Panc1 (cell line): ENCODE measurements at regions not wholly inside any gene's neighbourhood (a gene's known extent, or its start where the extent isn't known, plus 50 kb on each side); places are given as distances from the start of the nearest gene placed in this dataset.

Experiments used
- ATAC-seq: fragments of 200-7000 bp; cut with Tn5 transposase; 2 replicates; pipeline ENCODE4 v1.9.1; 2020; ENCODE audit warnings: mild to moderate bottlenecking, moderate library complexity
- BruUV-seq: library from RNA; stranded (reverse); fragments of 400-500 nt; replicated peaks from 2 replicates; lab custom pipeline; 2021; lab: Mats Ljungman, UMichigan
- CTCF ChIA-PET: fragments of 300-600 bp; sonication (Branson Sonifier 250); formaldehyde crosslinking; loops from one replicate; lab custom pipeline; 2022; ENCODE audit warnings: antibody characterized with exemption; lab: Charles Lee
- POLR2A ChIA-PET: fragments of 300-600 bp; sonication (Branson Sonifier 250); formaldehyde crosslinking; loops from one replicate; lab custom pipeline; 2022; ENCODE audit warnings: antibody characterized with exemption; lab: Charles Lee
- DNase-seq: peaks from one replicate; pipeline ENCODE4 v3.0.0-alpha.2; 2010; ENCODE audit warnings: low read depth, low spot score
- H3K27ac ChIP-seq: 2 replicates; pipeline ENCODE4 v1.5.1; 2011; ENCODE audit warnings: mild to moderate bottlenecking, low read length, inconsistent platforms
- H3K27me3 ChIP-seq: fragments of 200-500 bp; sonication (Bioruptor generic); 2 replicates; pipeline ENCODE4 v1.6.0; 2014; ENCODE audit warnings: low read length, inconsistent platforms; ENCODE audit not compliant: control insufficient read depth, insufficient read depth
- H3K36me3 ChIP-seq: fragments of 200-500 bp; sonication (Bioruptor generic); 2 replicates; pipeline ENCODE4 v1.5.1; 2014; ENCODE audit warnings: inconsistent platforms, mild to moderate bottlenecking, low read length, moderate library complexity; ENCODE audit not compliant: control insufficient read depth, insufficient read depth
- H3K4me1 ChIP-seq: 2 replicates; pipeline ENCODE4 v1.5.1; 2011; ENCODE audit warnings: inconsistent platforms, mild to moderate bottlenecking, low read length, moderate library complexity; ENCODE audit not compliant: control insufficient read depth, insufficient read depth
- H3K4me3 ChIP-seq, 2 experiments: 2 replicates each; pipeline ENCODE4 v1.5.1; 2011 to 2012; ENCODE audit warnings: low read depth in 2 of 2, low read length in 2 of 2, mild to moderate bottlenecking in 2 of 2, inconsistent platforms in 1 of 2, moderate library complexity in 1 of 2
- H3K9me3 ChIP-seq: fragments of 200-500 bp; sonication (Bioruptor generic); 2 replicates; pipeline ENCODE4 v1.5.1; 2014; ENCODE audit warnings: low read depth, mild to moderate bottlenecking, inconsistent platforms, low read length, moderate library complexity; ENCODE audit not compliant: control insufficient read depth, insufficient read depth
- CTCF ChIP-seq: fragments of 450-650 bp; IDR thresholded peaks from 2 replicates; pipeline ENCODE4 v1.5.1; 2017; ENCODE audit warnings: mild to moderate bottlenecking
- POLR2AphosphoS5 ChIP-seq: IDR thresholded peaks from 2 replicates; pipeline ENCODE4 v1.6.1; 2012; ENCODE audit warnings: mild to moderate bottlenecking, low read depth, low read length, moderate library complexity
- REST ChIP-seq, 2 experiments: IDR thresholded peaks; 2 replicates each; pipeline ENCODE4 v1.6.1; 2011 to 2012; ENCODE audit warnings: low read depth in 2 of 2, control low read depth in 1 of 2, low read length in 1 of 2, mild to moderate bottlenecking in 1 of 2, moderate library complexity in 1 of 2; ENCODE audit not compliant: insufficient read depth in 1 of 2
- SIN3A ChIP-seq: IDR thresholded peaks from 2 replicates; pipeline ENCODE4 v1.6.1; 2012; ENCODE audit warnings: low read depth, mild to moderate bottlenecking, low read length, moderate library complexity, borderline replicate concordance; ENCODE audit not compliant: insufficient read depth
- TCF7L2 ChIP-seq: IDR thresholded peaks from 2 replicates; pipeline ENCODE4 v1.6.1; 2011; ENCODE audit warnings: mild to moderate bottlenecking, low read depth, low read length, inconsistent platforms
- in situ Hi-C: cut with HindIII; loops from 2 replicates; pipeline ENCODE4 v1.10.0; 2016; ENCODE audit warnings: low sequenced_read_pairs, low pct_unique_long_range_greater_than_20kb
- intact Hi-C: fragments of 100-400 bp; cut with micrococcal nuclease; formaldehyde crosslinking; loops from one replicate; pipeline ENCODE4 v1.10.0; 2022; ENCODE audit not compliant: unreplicated experiment

- H3K27ac ChIP-seq = no peak overlapping the region
- H3K4me3 ChIP-seq = no peak overlapping the region
- CTCF ChIA-PET = no interaction called here
- in situ Hi-C loops (no loop called here), intact Hi-C loops (no loop called here)
- DNase-seq (no peak), ATAC-seq (no peak)
- no peaks in the 10 kb centered on the region for H3K9me3 ChIP-seq
- POLR2A ChIA-PET = no interaction called here
- TF ChIP-seq REST (IDR thresholded peaks at IDR 0.05; ENCODE audit: insufficient read depth in 1 of 2, low read depth in 2 of 2, low read length in 1 of 2) = no peak
- TF ChIP-seq SIN3A = no peak
- TF ChIP-seq TCF7L2 = no peak
- TF ChIP-seq POLR2AphosphoS5 = no peak
- TF ChIP-seq CTCF = no peak
- no peaks in the 10 kb centered on the region; the same call in 1 of the 2 replicates for H3K27me3 ChIP-seq
- H3K4me1 ChIP-seq = no peaks in the 10 kb centered on the region
- BruUV-seq = no TSS peak
- H3K36me3 ChIP-seq = no peaks in the 10 kb centered on the region
Observed at GRCh38 chr1:14470802-14471201, 127.7 kb upstream of the KAZN start.

DNA sequence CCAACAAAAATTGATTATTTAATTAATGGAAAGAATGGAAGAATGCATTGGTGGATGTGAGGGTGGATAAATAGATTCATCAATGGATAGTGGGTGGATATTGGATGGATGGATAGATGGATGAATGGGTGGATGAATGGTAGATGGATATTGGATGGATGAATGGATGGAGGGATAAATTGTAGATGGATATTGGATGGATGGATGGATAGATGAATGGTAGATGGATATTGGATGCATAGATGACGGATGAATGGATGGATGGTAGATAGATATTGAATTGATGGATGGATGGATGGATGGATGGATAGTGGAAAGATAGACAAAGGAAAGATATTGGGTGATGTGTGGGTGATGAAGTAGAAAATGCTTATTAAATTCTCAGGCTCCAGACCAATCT, 123.6 kb upstream of the KAZN start:
- H3K27me3 ChIP-seq = no peaks in the 10 kb centered on the region
- POLR2A ChIA-PET = no interaction called here
- no peaks in the 10 kb centered on the region for H3K4me1 ChIP-seq
- no peak for DNase-seq
- H3K9me3 ChIP-seq = no peaks in the 10 kb centered on the region
- in situ Hi-C loops = no loop called here
- H3K36me3 ChIP-seq = no peaks in the 10 kb centered on the region
- H3K4me3 ChIP-seq = no peak overlapping the region
- no peak overlapping the region for H3K27ac ChIP-seq
- CTCF ChIA-PET = no interaction called here
- ATAC-seq = no peak
- no peak for TF ChIP-seq SIN3A
- TF ChIP-seq POLR2AphosphoS5 = no peak
- no peak for TF ChIP-seq TCF7L2
- no peak for TF ChIP-seq REST (IDR thresholded peaks at IDR 0.05; ENCODE audit: insufficient read depth in 1 of 2, low read depth in 2 of 2, low read length in 1 of 2)
- no peak for TF ChIP-seq CTCF
- intact Hi-C loops = no loop called here
- no TSS peak for BruUV-seq
